ENCODE measurements at regions not wholly inside any gene's neighbourhood (a gene's known extent, or its start where the extent isn't known, plus 50 kb on each side); places are given as distances from the start of the nearest gene placed in this dataset.

DNA sequence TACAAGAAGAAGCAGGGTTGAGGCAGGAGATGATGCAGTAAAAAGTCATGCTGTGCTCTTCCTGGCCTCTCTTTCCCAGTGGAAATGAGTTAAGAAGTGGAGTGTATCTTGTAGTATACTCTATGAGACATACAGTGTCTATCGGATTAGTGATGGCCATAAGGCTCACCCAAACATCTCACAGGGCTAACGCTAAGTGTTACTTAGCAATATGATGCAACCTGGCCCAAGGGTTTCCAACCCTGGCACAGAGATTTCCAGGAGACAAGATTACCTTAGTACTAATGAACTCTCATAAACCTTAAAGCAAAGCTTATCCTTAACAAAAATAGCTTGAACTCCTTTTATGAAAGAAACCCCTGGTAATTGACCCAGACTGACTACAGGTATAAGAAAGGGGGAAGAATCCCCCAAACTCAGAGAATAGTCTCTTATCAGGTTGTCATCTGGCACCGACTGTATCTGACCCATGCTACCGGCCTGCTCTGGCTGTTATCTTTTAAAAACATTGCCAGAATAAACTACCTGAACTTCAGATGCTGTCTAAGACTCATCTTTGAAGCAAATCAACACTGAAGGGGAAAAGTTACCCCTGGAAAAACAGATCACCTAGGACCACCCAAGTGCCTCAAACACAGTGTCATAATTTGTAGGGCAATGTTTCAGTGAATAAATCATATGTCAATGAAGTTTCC lies 1002.0 kb downstream of the REEP3 start:
- TF ChIP-seq, protein P1, sequence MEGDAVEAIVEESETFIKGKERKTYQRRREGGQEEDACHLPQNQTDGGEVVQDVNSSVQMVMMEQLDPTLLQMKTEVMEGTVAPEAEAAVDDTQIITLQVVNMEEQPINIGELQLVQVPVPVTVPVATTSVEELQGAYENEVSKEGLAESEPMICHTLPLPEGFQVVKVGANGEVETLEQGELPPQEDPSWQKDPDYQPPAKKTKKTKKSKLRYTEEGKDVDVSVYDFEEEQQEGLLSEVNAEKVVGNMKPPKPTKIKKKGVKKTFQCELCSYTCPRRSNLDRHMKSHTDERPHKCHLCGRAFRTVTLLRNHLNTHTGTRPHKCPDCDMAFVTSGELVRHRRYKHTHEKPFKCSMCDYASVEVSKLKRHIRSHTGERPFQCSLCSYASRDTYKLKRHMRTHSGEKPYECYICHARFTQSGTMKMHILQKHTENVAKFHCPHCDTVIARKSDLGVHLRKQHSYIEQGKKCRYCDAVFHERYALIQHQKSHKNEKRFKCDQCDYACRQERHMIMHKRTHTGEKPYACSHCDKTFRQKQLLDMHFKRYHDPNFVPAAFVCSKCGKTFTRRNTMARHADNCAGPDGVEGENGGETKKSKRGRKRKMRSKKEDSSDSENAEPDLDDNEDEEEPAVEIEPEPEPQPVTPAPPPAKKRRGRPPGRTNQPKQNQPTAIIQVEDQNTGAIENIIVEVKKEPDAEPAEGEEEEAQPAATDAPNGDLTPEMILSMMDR (IDR thresholded peaks at IDR 0.05), result no peak
- TF ChIP-seq POLR2A (IDR thresholded peaks at IDR 0.05) (no peak), EP300 (IDR thresholded peaks at IDR 0.05) (no peak)
